ENCODE measurements at regions not wholly inside any gene's neighbourhood (a gene's known extent, or its start where the extent isn't known, plus 50 kb on each side); places are given as distances from the start of the nearest gene placed in this dataset.

DNA sequence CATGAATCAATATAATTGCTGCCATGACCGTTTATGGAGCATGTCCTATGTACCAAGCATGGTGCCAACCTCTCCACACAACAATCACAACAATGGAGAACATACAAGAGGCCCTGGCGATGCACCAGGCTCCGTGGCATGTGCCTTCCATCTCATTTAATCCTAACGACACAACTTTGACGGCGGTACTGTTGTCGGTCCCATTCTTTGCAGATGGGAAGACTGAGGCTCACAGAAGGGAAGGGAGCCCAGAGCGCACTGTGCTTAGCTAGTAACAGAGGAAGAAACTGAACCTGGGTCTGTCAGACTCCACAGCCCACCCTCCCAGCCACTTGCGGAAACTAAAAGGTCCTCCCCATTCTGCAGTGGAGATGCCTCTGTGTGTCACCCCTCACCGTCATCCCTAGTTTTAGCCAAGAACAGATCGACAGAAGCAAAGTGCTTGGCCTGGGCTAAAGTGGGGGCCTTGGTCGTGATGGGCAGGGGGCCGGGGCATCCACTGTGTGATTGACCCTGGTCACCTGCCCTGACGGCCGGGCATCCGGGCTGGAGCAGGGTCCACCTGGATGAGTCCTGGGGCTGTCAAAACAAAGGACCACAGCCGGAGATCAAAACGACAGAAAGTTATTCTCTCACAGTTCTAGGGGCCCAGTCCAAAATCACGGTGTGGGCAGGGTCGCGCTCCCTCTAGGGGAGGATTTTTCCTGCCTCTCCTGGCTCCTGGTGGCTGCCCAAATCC lies 183.9 kb downstream of the C16orf95 start:
- H3K27ac ChIP-seq, result no peak overlapping the region

DNA sequence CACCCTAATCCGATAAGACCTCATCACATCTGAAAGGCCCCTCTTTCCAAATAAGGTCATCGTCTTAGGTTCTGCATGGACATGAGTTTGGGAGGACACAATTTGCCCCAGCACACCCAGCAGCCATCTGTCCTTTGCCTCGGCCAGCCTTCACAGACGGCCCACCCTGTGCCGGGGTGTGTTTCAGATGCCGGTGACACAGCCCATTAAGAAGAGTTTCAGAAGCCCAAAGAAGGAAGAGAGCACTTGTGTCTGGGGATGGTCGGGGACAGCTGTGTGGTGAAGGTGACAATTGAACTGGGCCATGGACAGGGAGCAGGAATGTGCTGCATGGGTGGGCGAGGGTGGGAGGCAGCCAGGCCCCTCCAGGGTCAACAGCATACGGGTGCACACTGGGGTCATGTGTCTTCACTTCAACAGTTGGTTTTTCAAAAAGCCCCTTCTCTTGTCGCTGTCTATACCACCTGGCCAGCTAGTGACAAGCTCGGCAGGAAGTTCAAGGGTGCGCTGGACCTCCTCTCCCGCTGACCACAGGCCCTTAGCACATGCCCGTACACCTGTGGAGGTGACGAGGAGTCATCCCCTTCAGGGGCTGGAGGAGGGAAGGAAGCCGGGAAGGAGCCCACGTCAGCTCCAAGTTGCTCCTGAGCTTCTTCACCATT lies 183.1 kb downstream of the C16orf95 start:
- H3K27me3 ChIP-seq, result no peaks in the 10 kb centered on the region
- no peaks in the 10 kb centered on the region for H3K36me3 ChIP-seq
- no peaks in the 10 kb centered on the region for H3K9me3 ChIP-seq
- H3K4me1 ChIP-seq (ENCODE audit: control insufficient read depth in 1 of 2, insufficient read depth in 1 of 2, low read depth in 1 of 2, low read length in 1 of 2), result no peaks in the 10 kb centered on the region
- H3K27ac ChIP-seq, result no peak overlapping the region
- TF ChIP-seq, protein P1, sequence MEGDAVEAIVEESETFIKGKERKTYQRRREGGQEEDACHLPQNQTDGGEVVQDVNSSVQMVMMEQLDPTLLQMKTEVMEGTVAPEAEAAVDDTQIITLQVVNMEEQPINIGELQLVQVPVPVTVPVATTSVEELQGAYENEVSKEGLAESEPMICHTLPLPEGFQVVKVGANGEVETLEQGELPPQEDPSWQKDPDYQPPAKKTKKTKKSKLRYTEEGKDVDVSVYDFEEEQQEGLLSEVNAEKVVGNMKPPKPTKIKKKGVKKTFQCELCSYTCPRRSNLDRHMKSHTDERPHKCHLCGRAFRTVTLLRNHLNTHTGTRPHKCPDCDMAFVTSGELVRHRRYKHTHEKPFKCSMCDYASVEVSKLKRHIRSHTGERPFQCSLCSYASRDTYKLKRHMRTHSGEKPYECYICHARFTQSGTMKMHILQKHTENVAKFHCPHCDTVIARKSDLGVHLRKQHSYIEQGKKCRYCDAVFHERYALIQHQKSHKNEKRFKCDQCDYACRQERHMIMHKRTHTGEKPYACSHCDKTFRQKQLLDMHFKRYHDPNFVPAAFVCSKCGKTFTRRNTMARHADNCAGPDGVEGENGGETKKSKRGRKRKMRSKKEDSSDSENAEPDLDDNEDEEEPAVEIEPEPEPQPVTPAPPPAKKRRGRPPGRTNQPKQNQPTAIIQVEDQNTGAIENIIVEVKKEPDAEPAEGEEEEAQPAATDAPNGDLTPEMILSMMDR (IDR thresholded peaks at IDR 0.05), result no peak
- no peak overlapping the region for H3K4me3 ChIP-seq (ENCODE audit: low read depth in 1 of 2, low read length in 1 of 2)

More for the DNA sequence above, 183.9 kb downstream of the C16orf95 start:
- H3K9me3 ChIP-seq, result no peaks in the 10 kb centered on the region
- TF ChIP-seq, protein P1 (IDR thresholded peaks at IDR 0.05), result no peak
- H3K27me3 ChIP-seq, result no peaks in the 10 kb centered on the region
- H3K36me3 ChIP-seq, result no peaks in the 10 kb centered on the region
- no peaks in the 10 kb centered on the region for H3K4me1 ChIP-seq (ENCODE audit: control insufficient read depth in 1 of 2, insufficient read depth in 1 of 2, low read depth in 1 of 2, low read length in 1 of 2)
- no peak overlapping the region for H3K4me3 ChIP-seq (ENCODE audit: low read depth in 1 of 2, low read length in 1 of 2)

DNA sequence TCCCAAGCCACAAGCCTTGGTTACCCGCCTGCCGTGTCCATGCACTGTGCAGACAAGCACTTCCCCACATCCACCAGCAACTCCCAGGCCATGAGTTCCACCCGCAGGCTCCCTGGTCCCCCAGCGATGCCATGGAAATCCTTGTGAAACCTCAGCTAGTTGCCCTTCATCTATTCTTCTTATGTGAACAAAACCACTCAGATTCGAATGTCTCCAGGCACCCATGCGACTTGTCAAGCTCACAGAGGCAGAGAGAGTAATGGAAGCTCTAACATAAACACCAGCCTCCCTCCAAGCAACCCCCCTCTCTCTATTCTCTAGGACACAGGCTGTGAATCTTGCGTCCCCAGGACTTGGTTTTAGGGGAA lies 182.6 kb downstream of the C16orf95 start:
- H3K4me1 ChIP-seq (ENCODE audit: control insufficient read depth in 1 of 2, insufficient read depth in 1 of 2, low read depth in 1 of 2, low read length in 1 of 2), result no peaks in the 10 kb centered on the region
- no peaks in the 10 kb centered on the region for H3K27me3 ChIP-seq

GRCh38 chr16:87135246-87136030 lies 181.8 kb downstream of the C16orf95 start:
- no peaks in the 10 kb centered on the region for H3K4me1 ChIP-seq (ENCODE audit: control insufficient read depth in 1 of 2, insufficient read depth in 1 of 2, low read depth in 1 of 2, low read length in 1 of 2)
- TF ChIP-seq, protein P1 (IDR thresholded peaks at IDR 0.05), result no peak
- H3K4me3 ChIP-seq (ENCODE audit: low read depth in 1 of 2, low read length in 1 of 2), result no peak overlapping the region
- H3K27ac ChIP-seq, result no peak overlapping the region
- H3K9me3 ChIP-seq, result no peaks in the 10 kb centered on the region
- peaks cover under 1% of the 10 kb centered on the region for H3K27me3 ChIP-seq
- no peaks in the 10 kb centered on the region for H3K36me3 ChIP-seq

More for the DNA sequence above, 182.6 kb downstream of the C16orf95 start:
- no peak overlapping the region for H3K4me3 ChIP-seq (ENCODE audit: low read depth in 1 of 2, low read length in 1 of 2)
- TF ChIP-seq, protein P1 (IDR thresholded peaks at IDR 0.05), result no peak
- H3K36me3 ChIP-seq, result no peaks in the 10 kb centered on the region
- H3K27ac ChIP-seq, result no peak overlapping the region
- no peaks in the 10 kb centered on the region for H3K9me3 ChIP-seq

GRCh38 chr16:87138316-87138715 lies 178.9 kb downstream of the C16orf95 start:
- Histone ChIP-seq H3K4me1 (ENCODE audit: control insufficient read depth in 1 of 2, insufficient read depth in 1 of 2, low read depth in 1 of 2, low read length in 1 of 2) (no peaks in the 10 kb centered on the region), H3K27ac (no peak overlapping the region), H3K9me3 (no peaks in the 10 kb centered on the region), H3K36me3 (no peaks in the 10 kb centered on the region), H3K4me3 (ENCODE audit: low read depth in 1 of 2, low read length in 1 of 2) (no peak overlapping the region), H3K27me3 (peaks cover 10% of the 10 kb centered on the region)
- TF ChIP-seq, protein P1 (IDR thresholded peaks at IDR 0.05), result no peak

Measured in neutrophil (primary cell).